ENCODE measurements at regions not wholly inside any gene's neighbourhood (a gene's known extent, or its start where the extent isn't known, plus 50 kb on each side); places are given as distances from the start of the nearest gene placed in this dataset.

DNA sequence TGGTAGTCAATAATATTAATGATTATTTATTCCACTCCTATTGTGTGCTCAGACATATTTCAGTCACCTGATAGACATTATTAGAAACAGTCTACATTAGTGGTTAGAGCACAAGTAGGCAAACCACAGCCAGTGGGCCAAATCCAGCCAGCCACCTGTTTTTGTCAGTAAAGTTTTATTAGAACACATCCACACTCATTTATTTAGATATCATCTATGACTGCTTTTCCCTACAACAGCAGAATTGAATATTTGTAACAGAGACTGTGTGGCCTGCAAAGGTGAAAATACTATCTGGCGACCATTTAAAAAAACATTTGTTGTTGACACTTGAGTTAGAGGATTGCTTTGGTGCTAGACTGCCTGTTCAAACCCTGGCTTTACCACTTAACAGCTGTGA, 220.0 kb upstream of the ZFP64 start:
- no peak for TF ChIP-seq EP300 (IDR thresholded peaks at IDR 0.05; ENCODE audit: borderline replicate concordance)
- TF ChIP-seq, protein P1, sequence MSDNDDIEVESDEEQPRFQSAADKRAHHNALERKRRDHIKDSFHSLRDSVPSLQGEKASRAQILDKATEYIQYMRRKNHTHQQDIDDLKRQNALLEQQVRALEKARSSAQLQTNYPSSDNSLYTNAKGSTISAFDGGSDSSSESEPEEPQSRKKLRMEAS (IDR thresholded peaks at IDR 0.05) = no peak
- TF ChIP-seq, protein P2, sequence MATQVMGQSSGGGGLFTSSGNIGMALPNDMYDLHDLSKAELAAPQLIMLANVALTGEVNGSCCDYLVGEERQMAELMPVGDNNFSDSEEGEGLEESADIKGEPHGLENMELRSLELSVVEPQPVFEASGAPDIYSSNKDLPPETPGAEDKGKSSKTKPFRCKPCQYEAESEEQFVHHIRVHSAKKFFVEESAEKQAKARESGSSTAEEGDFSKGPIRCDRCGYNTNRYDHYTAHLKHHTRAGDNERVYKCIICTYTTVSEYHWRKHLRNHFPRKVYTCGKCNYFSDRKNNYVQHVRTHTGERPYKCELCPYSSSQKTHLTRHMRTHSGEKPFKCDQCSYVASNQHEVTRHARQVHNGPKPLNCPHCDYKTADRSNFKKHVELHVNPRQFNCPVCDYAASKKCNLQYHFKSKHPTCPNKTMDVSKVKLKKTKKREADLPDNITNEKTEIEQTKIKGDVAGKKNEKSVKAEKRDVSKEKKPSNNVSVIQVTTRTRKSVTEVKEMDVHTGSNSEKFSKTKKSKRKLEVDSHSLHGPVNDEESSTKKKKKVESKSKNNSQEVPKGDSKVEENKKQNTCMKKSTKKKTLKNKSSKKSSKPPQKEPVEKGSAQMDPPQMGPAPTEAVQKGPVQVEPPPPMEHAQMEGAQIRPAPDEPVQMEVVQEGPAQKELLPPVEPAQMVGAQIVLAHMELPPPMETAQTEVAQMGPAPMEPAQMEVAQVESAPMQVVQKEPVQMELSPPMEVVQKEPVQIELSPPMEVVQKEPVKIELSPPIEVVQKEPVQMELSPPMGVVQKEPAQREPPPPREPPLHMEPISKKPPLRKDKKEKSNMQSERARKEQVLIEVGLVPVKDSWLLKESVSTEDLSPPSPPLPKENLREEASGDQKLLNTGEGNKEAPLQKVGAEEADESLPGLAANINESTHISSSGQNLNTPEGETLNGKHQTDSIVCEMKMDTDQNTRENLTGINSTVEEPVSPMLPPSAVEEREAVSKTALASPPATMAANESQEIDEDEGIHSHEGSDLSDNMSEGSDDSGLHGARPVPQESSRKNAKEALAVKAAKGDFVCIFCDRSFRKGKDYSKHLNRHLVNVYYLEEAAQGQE (IDR thresholded peaks at IDR 0.05; ENCODE audit: low read depth) = no peak
- TF ChIP-seq, protein P3, sequence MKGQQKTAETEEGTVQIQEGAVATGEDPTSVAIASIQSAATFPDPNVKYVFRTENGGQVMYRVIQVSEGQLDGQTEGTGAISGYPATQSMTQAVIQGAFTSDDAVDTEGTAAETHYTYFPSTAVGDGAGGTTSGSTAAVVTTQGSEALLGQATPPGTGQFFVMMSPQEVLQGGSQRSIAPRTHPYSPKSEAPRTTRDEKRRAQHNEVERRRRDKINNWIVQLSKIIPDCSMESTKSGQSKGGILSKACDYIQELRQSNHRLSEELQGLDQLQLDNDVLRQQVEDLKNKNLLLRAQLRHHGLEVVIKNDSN (IDR thresholded peaks at IDR 0.05) = no peak
